Coronary artery (tissue), 2 donors: ENCODE measurements at regions not wholly inside any gene's neighbourhood (a gene's known extent, or its start where the extent isn't known, plus 50 kb on each side); places are given as distances from the start of the nearest gene placed in this dataset.

ENCODE experiments used
- DNase-seq: peaks from one replicate; pipeline ENCODE4 v3.0.0-alpha.2; 2017; ENCODE audit warnings: low spot score
- H3K27ac ChIP-seq, 2 donors: fragments of 200-600 bp; sonication (generic); one replicate each; pipeline ENCODE4 v1.5.1; 2016 to 2019
- H3K4me3 ChIP-seq: fragments of 200-600 bp; sonication (generic); 2 replicates; pipeline ENCODE4 v1.5.1; 2016; ENCODE audit warnings: mild to moderate bottlenecking, moderate library complexity
- CTCF ChIP-seq: fragments of 200-600 bp; sonication (generic); IDR thresholded peaks from one replicate; pipeline ENCODE4 v1.5.1; 2019; ENCODE audit warnings: antibody characterized with exemption

- no peak for TF ChIP-seq CTCF
- H3K4me3 ChIP-seq: no peak overlapping the region
- no peak overlapping the region for H3K27ac ChIP-seq
- DNase-seq: no peak
Observed at GRCh38 chr13:74796157-74796556, 662.0 kb upstream of the KLF12 start.

- Histone ChIP-seq H3K27ac (no peak overlapping the region), H3K4me3 (no peak overlapping the region)
- TF ChIP-seq CTCF: no peak
- DNase-seq: no peak
Observed at GRCh38 chr13:74795526-74795925, 661.3 kb upstream of the KLF12 start.

GRCh38 chr13:74794582-74794981, 660.4 kb upstream of the KLF12 start:
- Histone ChIP-seq H3K27ac (no peak overlapping the region), H3K4me3 (no peak overlapping the region)
- no peak for TF ChIP-seq CTCF
- no peak for DNase-seq

GRCh38 chr13:74794147-74794546, 659.9 kb upstream of the KLF12 start:
- Histone ChIP-seq H3K27ac (no peak overlapping the region), H3K4me3 (no peak overlapping the region)
- no peak for TF ChIP-seq CTCF
- no peak for DNase-seq

- Histone ChIP-seq H3K27ac (no peak overlapping the region), H3K4me3 (no peak overlapping the region)
- DNase-seq: no peak
- TF ChIP-seq CTCF: no peak
Observed at GRCh38 chr13:74784959-74785358, 650.8 kb upstream of the KLF12 start.

- no peak for DNase-seq
- no peak for TF ChIP-seq CTCF
- Histone ChIP-seq H3K4me3 (no peak overlapping the region), H3K27ac (no peak overlapping the region)
Observed at GRCh38 chr13:74778946-74779345, 644.7 kb upstream of the KLF12 start.

- no peak overlapping the region for H3K4me3 ChIP-seq
- H3K27ac ChIP-seq: no peak overlapping the region
- no peak for TF ChIP-seq CTCF
- no peak for DNase-seq
Observed at GRCh38 chr13:74778087-74778486, 643.9 kb upstream of the KLF12 start.
